Panc1 (cell line): ENCODE measurements at regions not wholly inside any gene's neighbourhood (a gene's known extent, or its start where the extent isn't known, plus 50 kb on each side); places are given as distances from the start of the nearest gene placed in this dataset.

Source experiments
- ATAC-seq: fragments of 200-7000 bp; cut with Tn5 transposase; 2 replicates; pipeline ENCODE4 v1.9.1; 2020; ENCODE audit warnings: mild to moderate bottlenecking, moderate library complexity
- BruUV-seq: library from RNA; stranded (reverse); fragments of 400-500 nt; replicated peaks from 2 replicates; lab custom pipeline; 2021; lab: Mats Ljungman, UMichigan
- CTCF ChIA-PET: fragments of 300-600 bp; sonication (Branson Sonifier 250); formaldehyde crosslinking; loops from one replicate; lab custom pipeline; 2022; ENCODE audit warnings: antibody characterized with exemption; lab: Charles Lee
- POLR2A ChIA-PET: fragments of 300-600 bp; sonication (Branson Sonifier 250); formaldehyde crosslinking; loops from one replicate; lab custom pipeline; 2022; ENCODE audit warnings: antibody characterized with exemption; lab: Charles Lee
- DNase-seq: peaks from one replicate; pipeline ENCODE4 v3.0.0-alpha.2; 2010; ENCODE audit warnings: low read depth, low spot score
- H3K27ac ChIP-seq: 2 replicates; pipeline ENCODE4 v1.5.1; 2011; ENCODE audit warnings: mild to moderate bottlenecking, low read length, inconsistent platforms
- H3K27me3 ChIP-seq: fragments of 200-500 bp; sonication (Bioruptor generic); 2 replicates; pipeline ENCODE4 v1.6.0; 2014; ENCODE audit warnings: low read length, inconsistent platforms; ENCODE audit not compliant: control insufficient read depth, insufficient read depth
- H3K36me3 ChIP-seq: fragments of 200-500 bp; sonication (Bioruptor generic); 2 replicates; pipeline ENCODE4 v1.5.1; 2014; ENCODE audit warnings: inconsistent platforms, mild to moderate bottlenecking, low read length, moderate library complexity; ENCODE audit not compliant: control insufficient read depth, insufficient read depth
- H3K4me1 ChIP-seq: 2 replicates; pipeline ENCODE4 v1.5.1; 2011; ENCODE audit warnings: inconsistent platforms, mild to moderate bottlenecking, low read length, moderate library complexity; ENCODE audit not compliant: control insufficient read depth, insufficient read depth
- H3K4me3 ChIP-seq, 2 experiments: 2 replicates each; pipeline ENCODE4 v1.5.1; 2011 to 2012; ENCODE audit warnings: low read depth in 2 of 2, low read length in 2 of 2, mild to moderate bottlenecking in 2 of 2, inconsistent platforms in 1 of 2, moderate library complexity in 1 of 2
- H3K9me3 ChIP-seq: fragments of 200-500 bp; sonication (Bioruptor generic); 2 replicates; pipeline ENCODE4 v1.5.1; 2014; ENCODE audit warnings: low read depth, mild to moderate bottlenecking, inconsistent platforms, low read length, moderate library complexity; ENCODE audit not compliant: control insufficient read depth, insufficient read depth
- CTCF ChIP-seq: fragments of 450-650 bp; IDR thresholded peaks from 2 replicates; pipeline ENCODE4 v1.5.1; 2017; ENCODE audit warnings: mild to moderate bottlenecking
- POLR2AphosphoS5 ChIP-seq: IDR thresholded peaks from 2 replicates; pipeline ENCODE4 v1.6.1; 2012; ENCODE audit warnings: mild to moderate bottlenecking, low read depth, low read length, moderate library complexity
- REST ChIP-seq, 2 experiments: IDR thresholded peaks; 2 replicates each; pipeline ENCODE4 v1.6.1; 2011 to 2012; ENCODE audit warnings: low read depth in 2 of 2, control low read depth in 1 of 2, low read length in 1 of 2, mild to moderate bottlenecking in 1 of 2, moderate library complexity in 1 of 2; ENCODE audit not compliant: insufficient read depth in 1 of 2
- SIN3A ChIP-seq: IDR thresholded peaks from 2 replicates; pipeline ENCODE4 v1.6.1; 2012; ENCODE audit warnings: low read depth, mild to moderate bottlenecking, low read length, moderate library complexity, borderline replicate concordance; ENCODE audit not compliant: insufficient read depth
- TCF7L2 ChIP-seq: IDR thresholded peaks from 2 replicates; pipeline ENCODE4 v1.6.1; 2011; ENCODE audit warnings: mild to moderate bottlenecking, low read depth, low read length, inconsistent platforms
- in situ Hi-C: cut with HindIII; loops from 2 replicates; pipeline ENCODE4 v1.10.0; 2016; ENCODE audit warnings: low sequenced_read_pairs, low pct_unique_long_range_greater_than_20kb
- intact Hi-C: fragments of 100-400 bp; cut with micrococcal nuclease; formaldehyde crosslinking; loops from one replicate; pipeline ENCODE4 v1.10.0; 2022; ENCODE audit not compliant: unreplicated experiment

- ChIA-PET POLR2A (no interaction called here), CTCF (no interaction called here)
- Histone ChIP-seq H3K4me3 (no peak overlapping the region), H3K4me1 (no peaks in the 10 kb centered on the region), H3K9me3 (no peaks in the 10 kb centered on the region), H3K27ac (no peak overlapping the region), H3K27me3 (no peaks in the 10 kb centered on the region), H3K36me3 (no peaks in the 10 kb centered on the region)
- in situ Hi-C loops (no loop called here), intact Hi-C loops (no loop called here)
- ATAC-seq (no peak), DNase-seq (no peak)
- TF ChIP-seq TCF7L2 = no peak
- TF ChIP-seq REST (IDR thresholded peaks at IDR 0.05; ENCODE audit: insufficient read depth in 1 of 2, low read depth in 2 of 2, low read length in 1 of 2) = no peak
- no peak for TF ChIP-seq SIN3A
- TF ChIP-seq POLR2AphosphoS5 = no peak
- no peak for TF ChIP-seq CTCF
- no TSS peak for BruUV-seq
These were observed 222.3 kb downstream of the IKZF2 start for GRCh38 chr2:212929116-212929515.

- ATAC-seq (no peak), DNase-seq (no peak)
- Histone ChIP-seq H3K27ac (no peak overlapping the region), H3K4me1 (no peaks in the 10 kb centered on the region), H3K4me3 (no peak overlapping the region), H3K9me3 (no peaks in the 10 kb centered on the region), H3K27me3 (no peaks in the 10 kb centered on the region), H3K36me3 (no peaks in the 10 kb centered on the region)
- no TSS peak for BruUV-seq
- CTCF ChIA-PET = no interaction called here
- TF ChIP-seq SIN3A (no peak), TCF7L2 (no peak), REST (IDR thresholded peaks at IDR 0.05; ENCODE audit: insufficient read depth in 1 of 2, low read depth in 2 of 2, low read length in 1 of 2) (no peak), CTCF (no peak), POLR2AphosphoS5 (no peak)
- intact Hi-C loops = no loop called here
- POLR2A ChIA-PET = no interaction called here
- in situ Hi-C loops = no loop called here
These were observed 222.7 kb downstream of the IKZF2 start for GRCh38 chr2:212928681-212929080.
